Hepatocyte (in vitro differentiated cells): ENCODE measurements at regions not wholly inside any gene's neighbourhood (a gene's known extent, or its start where the extent isn't known, plus 50 kb on each side); places are given as distances from the start of the nearest gene placed in this dataset.

Source experiments
- CTCF ChIP-seq: fragments of 200-600 bp; sonication (generic); IDR thresholded peaks from 2 replicates; pipeline ENCODE4 v1.5.1; 2016; ENCODE audit warnings: antibody characterized with exemption, mild to moderate bottlenecking; ENCODE audit not compliant: poor library complexity
- EZH2 ChIP-seq: fragments of 200-600 bp; sonication (generic); IDR thresholded peaks from 2 replicates; pipeline ENCODE4 v1.6.1; 2016; ENCODE audit warnings: antibody characterized with exemption, mild to moderate bottlenecking, borderline replicate concordance

GRCh38 chr3:189494632-189495031 is 136.6 kb upstream of the TP63 start:
- no peak for TF ChIP-seq EZH2
- TF ChIP-seq CTCF: no peak
